Vagina (tissue), 2 donors: ENCODE measurements at regions not wholly inside any gene's neighbourhood (a gene's known extent, or its start where the extent isn't known, plus 50 kb on each side); places are given as distances from the start of the nearest gene placed in this dataset.
A peak's percentile ranks its signal among the peaks of the same experiment; 100 is the strongest.

ENCODE experiments used
- DNase-seq, 2 donors: peaks; one replicate each; pipeline ENCODE4 v3.0.0-alpha.2; 2017; ENCODE audit errors: extremely low spot score in 2 of 2
- H3K27ac ChIP-seq: fragments of 200-600 bp; sonication (generic); one replicate; pipeline ENCODE4 v1.5.1; 2019
- H3K27me3 ChIP-seq: fragments of 200-600 bp; sonication (generic); one replicate; pipeline ENCODE4 v1.5.1; 2019
- H3K36me3 ChIP-seq, 2 donors: fragments of 200-600 bp; sonication (generic); one replicate each; pipeline ENCODE4 v1.5.1; 2017 to 2019
- H3K4me1 ChIP-seq: fragments of 200-600 bp; sonication (generic); one replicate; pipeline ENCODE4 v1.5.1; 2019
- H3K4me3 ChIP-seq, 2 donors: fragments of 200-600 bp; sonication (generic); 1 replicate in 1 of 2; 2 replicates in 1 of 2; pipeline ENCODE4 v1.5.1; 2016 to 2019
- H3K9me3 ChIP-seq: fragments of 200-600 bp; sonication (generic); one replicate; pipeline ENCODE4 v1.5.1; 2019
- CTCF ChIP-seq, 3 experiments: fragments of 450-650 bp in 2 of 3; fragments of 200-600 bp in 1 of 3; sonication (generic) in 1 of 3; IDR thresholded peaks; one replicate each; pipeline ENCODE4 v1.5.1; 2017 to 2019; ENCODE audit warnings: antibody characterized with exemption in 3 of 3, mild to moderate bottlenecking in 2 of 3, moderate library complexity in 2 of 3
- POLR2A ChIP-seq, 2 donors: fragments of 450-650 bp; IDR thresholded peaks; one replicate each; pipeline ENCODE4 v1.6.1; 2017; ENCODE audit warnings: antibody characterized with exemption in 2 of 2, mild to moderate bottlenecking in 2 of 2, moderate library complexity in 2 of 2
- POLR2AphosphoS5 ChIP-seq, 2 donors: sonication (generic); formaldehyde crosslinking; IDR thresholded peaks; one replicate each; pipeline ENCODE4 v1.9.0; 2017; ENCODE audit warnings: antibody characterized with exemption in 2 of 2, mild to moderate bottlenecking in 2 of 2, low read depth in 1 of 2; ENCODE audit not compliant: insufficient read depth in 1 of 2
- intact Hi-C: fragments of 100-400 bp; cut with DNase I; formaldehyde crosslinking; loops from one replicate; pipeline ENCODE4 v1.15.1; 2023

- no peak for TF ChIP-seq CTCF (IDR thresholded peaks at IDR 0.05)
- TF ChIP-seq POLR2A (IDR thresholded peaks at IDR 0.05), result no peak
- no peak for TF ChIP-seq POLR2AphosphoS5 (IDR thresholded peaks at IDR 0.05; ENCODE audit: insufficient read depth in 1 of 2, low read depth in 1 of 2)
- Histone ChIP-seq H3K4me1 (no peaks in the 10 kb centered on the region), H3K27ac (no peak overlapping the region), H3K27me3 (no peaks in the 10 kb centered on the region), H3K36me3 (no peaks in the 10 kb centered on the region), H3K4me3 (no peak overlapping the region), H3K9me3 (no peaks in the 10 kb centered on the region)
- intact Hi-C loops, result no loop called here
- peak in 1 of 2 donors; percentile 47 for DNase-seq
Observed at GRCh38 chr22:47335460-47335859, 573.0 kb downstream of the TBC1D22A start.

- Histone ChIP-seq H3K36me3 (no peaks in the 10 kb centered on the region), H3K9me3 (no peaks in the 10 kb centered on the region), H3K4me1 (no peaks in the 10 kb centered on the region), H3K4me3 (no peak overlapping the region), H3K27me3 (no peaks in the 10 kb centered on the region), H3K27ac (no peak overlapping the region)
- no peak for DNase-seq
- intact Hi-C loops, result no loop called here
- TF ChIP-seq POLR2A (IDR thresholded peaks at IDR 0.05) (no peak), CTCF (IDR thresholded peaks at IDR 0.05) (no peak), POLR2AphosphoS5 (IDR thresholded peaks at IDR 0.05; ENCODE audit: insufficient read depth in 1 of 2, low read depth in 1 of 2) (no peak)
Observed at GRCh38 chr22:47334601-47335000, 572.2 kb downstream of the TBC1D22A start.

- no peak overlapping the region for H3K4me3 ChIP-seq
- H3K27ac ChIP-seq, result no peak overlapping the region
- no peaks in the 10 kb centered on the region for H3K9me3 ChIP-seq
- no peaks in the 10 kb centered on the region for H3K27me3 ChIP-seq
- intact Hi-C loops, result no loop called here
- no peaks in the 10 kb centered on the region for H3K4me1 ChIP-seq
- no peak for TF ChIP-seq POLR2A (IDR thresholded peaks at IDR 0.05)
- TF ChIP-seq POLR2AphosphoS5 (IDR thresholded peaks at IDR 0.05; ENCODE audit: insufficient read depth in 1 of 2, low read depth in 1 of 2), result no peak
- TF ChIP-seq CTCF (IDR thresholded peaks at IDR 0.05), result no peak
- H3K36me3 ChIP-seq, result no peaks in the 10 kb centered on the region
- peak in 1 of 2 donors; percentile 42 for DNase-seq
Observed at GRCh38 chr22:47333625-47334024, 571.2 kb downstream of the TBC1D22A start.

- Histone ChIP-seq H3K27me3 (no peaks in the 10 kb centered on the region), H3K4me3 (no peak overlapping the region), H3K36me3 (no peaks in the 10 kb centered on the region), H3K9me3 (no peaks in the 10 kb centered on the region), H3K27ac (no peak overlapping the region), H3K4me1 (no peaks in the 10 kb centered on the region)
- DNase-seq, result no peak
- intact Hi-C loops, result no loop called here
- no peak for TF ChIP-seq POLR2AphosphoS5 (IDR thresholded peaks at IDR 0.05; ENCODE audit: insufficient read depth in 1 of 2, low read depth in 1 of 2)
Observed at GRCh38 chr22:47332246-47332980, 570.0 kb downstream of the TBC1D22A start.

GRCh38 chr22:47331750-47332149 is 569.3 kb downstream of the TBC1D22A start:
- intact Hi-C loops, result no loop called here
- no peaks in the 10 kb centered on the region for H3K9me3 ChIP-seq
- TF ChIP-seq POLR2AphosphoS5 (IDR thresholded peaks at IDR 0.05; ENCODE audit: insufficient read depth in 1 of 2, low read depth in 1 of 2) (no peak), POLR2A (IDR thresholded peaks at IDR 0.05) (no peak)
- no peaks in the 10 kb centered on the region for H3K27me3 ChIP-seq
- no peak for DNase-seq
- no peaks in the 10 kb centered on the region for H3K36me3 ChIP-seq
- no peaks in the 10 kb centered on the region for H3K4me1 ChIP-seq
- H3K27ac ChIP-seq, result no peak overlapping the region
- H3K4me3 ChIP-seq, result no peak overlapping the region
